ENCODE measurements at regions not wholly inside any gene's neighbourhood (a gene's known extent, or its start where the extent isn't known, plus 50 kb on each side); places are given as distances from the start of the nearest gene placed in this dataset.

- TF ChIP-seq CTCF (IDR thresholded peaks at IDR 0.05) (peak in 1 of 3 experiments; percentile 43), POLR2AphosphoS5 (IDR thresholded peaks at IDR 0.05; ENCODE audit: insufficient read depth in 1 of 2, low read depth in 1 of 2) (no peak), POLR2A (IDR thresholded peaks at IDR 0.05) (no peak)
Observed at GRCh38 chr2:56132138-56132537, 51.7 kb upstream of the CCDC85A start.
